H9 (cell line): ENCODE measurements at regions not wholly inside any gene's neighbourhood (a gene's known extent, or its start where the extent isn't known, plus 50 kb on each side); places are given as distances from the start of the nearest gene placed in this dataset.

Experiments used
- DNase-seq: peaks from one replicate; pipeline ENCODE4 v3.0.0-alpha.2; 2017
- H2AFZ ChIP-seq: one replicate; pipeline ENCODE4 v1.6.1; 2013; ENCODE audit warnings: mild to moderate bottlenecking, low read length, control low read depth, moderate library complexity
- H2AK5ac ChIP-seq: 2 replicates; pipeline ENCODE4 v1.6.1; 2013; ENCODE audit warnings: low read length, control low read depth, mixed read lengths; ENCODE audit not compliant: insufficient read length
- H2BK120ac ChIP-seq: one replicate; pipeline ENCODE4 v1.6.1; 2013; ENCODE audit warnings: low read depth, mild to moderate bottlenecking, low read length, control low read depth, inconsistent platforms; ENCODE audit not compliant: poor library complexity, severe bottlenecking
- H2BK12ac ChIP-seq: 2 replicates; pipeline ENCODE4 v1.6.1; 2013; ENCODE audit warnings: low read length, control low read depth, mixed read lengths, low read depth; ENCODE audit not compliant: insufficient read length
- H2BK15ac ChIP-seq: 2 replicates; pipeline ENCODE4 v1.6.1; 2013; ENCODE audit warnings: low read depth, low read length, control low read depth
- H2BK20ac ChIP-seq: one replicate; pipeline ENCODE4 v1.6.1; 2013; ENCODE audit warnings: low read depth, mild to moderate bottlenecking, low read length, control low read depth, inconsistent platforms; ENCODE audit not compliant: poor library complexity, severe bottlenecking
- H2BK5ac ChIP-seq: 2 replicates; pipeline ENCODE4 v1.6.1; 2013; ENCODE audit warnings: low read length, control low read depth, mixed read lengths; ENCODE audit not compliant: insufficient read length
- H3K14ac ChIP-seq: 2 replicates; pipeline ENCODE4 v1.6.1; 2013; ENCODE audit warnings: low read length, control low read depth; ENCODE audit not compliant: insufficient read depth
- H3K18ac ChIP-seq: 2 replicates; pipeline ENCODE4 v1.6.1; 2013; ENCODE audit warnings: low read depth, mild to moderate bottlenecking, mixed read lengths, low read length, control low read depth; ENCODE audit not compliant: insufficient read length
- H3K23ac ChIP-seq: 2 replicates; pipeline ENCODE4 v1.6.1; 2013; ENCODE audit warnings: low read length, control low read depth, mixed read lengths, low read depth; ENCODE audit not compliant: insufficient read length
- H3K23me2 ChIP-seq: 2 replicates; pipeline ENCODE4 v1.6.1; 2013; ENCODE audit warnings: low read depth, mild to moderate bottlenecking, mixed read lengths, low read length, control low read depth; ENCODE audit not compliant: insufficient read length, poor library complexity, severe bottlenecking
- H3K27ac ChIP-seq: 2 replicates; pipeline ENCODE4 v1.5.1; 2013; ENCODE audit warnings: low read length, control low read depth, mixed read lengths, low read depth; ENCODE audit not compliant: insufficient read length
- H3K27me3 ChIP-seq: 2 replicates; pipeline ENCODE4 v1.6.1; 2013; ENCODE audit warnings: low read length, control low read depth, inconsistent platforms; ENCODE audit not compliant: insufficient read depth
- H3K4ac ChIP-seq: 2 replicates; pipeline ENCODE4 v1.6.1; 2013; ENCODE audit warnings: low read depth, mild to moderate bottlenecking, control low read depth, inconsistent platforms, low read length, moderate library complexity
- H3K4me1 ChIP-seq: 2 replicates; pipeline ENCODE4 v1.6.1; 2013; ENCODE audit warnings: low read length, control low read depth, inconsistent platforms; ENCODE audit not compliant: insufficient read depth
- H3K4me2 ChIP-seq: 2 replicates; pipeline ENCODE4 v1.6.1; 2013; ENCODE audit warnings: low read length, control low read depth, mixed read lengths; ENCODE audit not compliant: insufficient read length, insufficient read depth
- H3K56ac ChIP-seq: 2 replicates; pipeline ENCODE4 v1.6.1; 2013; ENCODE audit warnings: low read depth, mild to moderate bottlenecking, mixed read lengths, low read length, control low read depth; ENCODE audit not compliant: insufficient read length
- H3K79me1 ChIP-seq: 2 replicates; pipeline ENCODE4 v1.6.1; 2013; ENCODE audit warnings: low read depth, mild to moderate bottlenecking, moderate library complexity, low read length, control low read depth, inconsistent platforms; ENCODE audit not compliant: insufficient read depth, poor library complexity, severe bottlenecking
- H3K79me2 ChIP-seq: 2 replicates; pipeline ENCODE4 v1.6.1; 2013; ENCODE audit warnings: low read length, control low read depth, inconsistent platforms; ENCODE audit not compliant: insufficient read depth
- H3K9ac ChIP-seq: 2 replicates; pipeline ENCODE4 v1.6.1; 2013; ENCODE audit warnings: low read length, control low read depth, mixed read lengths; ENCODE audit not compliant: insufficient read length; ENCODE audit errors: extremely low read depth
- H3K9me3 ChIP-seq: one replicate; pipeline ENCODE4 v1.6.1; 2013; ENCODE audit warnings: low read depth, low read length, inconsistent platforms; ENCODE audit not compliant: control insufficient read depth
- H3T11ph ChIP-seq: one replicate; pipeline ENCODE4 v1.6.1; 2013; ENCODE audit warnings: mild to moderate bottlenecking, low read length, control low read depth, inconsistent platforms
- H4K20me1 ChIP-seq: one replicate; pipeline ENCODE4 v1.6.1; 2013; ENCODE audit not compliant: control insufficient read depth, insufficient read length, insufficient read depth
- H4K5ac ChIP-seq: 2 replicates; pipeline ENCODE4 v1.6.1; 2013; ENCODE audit warnings: low read depth, mild to moderate bottlenecking, mixed read lengths, low read length, control low read depth; ENCODE audit not compliant: insufficient read length
- H4K8ac ChIP-seq: replicated peaks from 2 replicates; pipeline ENCODE4 v1.6.1; 2013; ENCODE audit warnings: low read length, control low read depth, mixed read lengths, low read depth; ENCODE audit not compliant: insufficient read length
- H4K91ac ChIP-seq: 2 replicates; pipeline ENCODE4 v1.6.1; 2013; ENCODE audit warnings: low read depth, mild to moderate bottlenecking, moderate library complexity, mixed read lengths, low read length, control low read depth; ENCODE audit not compliant: insufficient read length
- H3K27ac Mint-ChIP-seq, 3 experiments: 2 replicates in 2 of 3; 3 replicates in 1 of 3; pipeline ENCODE4 v1.8.0; 2020 to 2021; ENCODE audit warnings: mixed read lengths in 3 of 3, mild to moderate bottlenecking in 1 of 3, moderate library complexity in 1 of 3
- H3K27me3 Mint-ChIP-seq: 2 replicates; pipeline ENCODE4 v1.8.0; 2021; ENCODE audit warnings: low read depth, mild to moderate bottlenecking, moderate library complexity, mixed read lengths
- H3K36me3 Mint-ChIP-seq, 3 experiments: 2 replicates in 2 of 3; 3 replicates in 1 of 3; pipeline ENCODE4 v1.8.0; 2020 to 2021; ENCODE audit warnings: low read depth in 3 of 3, mixed read lengths in 3 of 3; ENCODE audit not compliant: insufficient read depth in 1 of 3
- H3K4me1 Mint-ChIP-seq, 2 experiments: 2 replicates each; pipeline ENCODE4 v1.8.0; 2020; ENCODE audit warnings: mixed read lengths in 2 of 2
- H3K4me3 Mint-ChIP-seq, 2 experiments: 2 replicates in 1 of 2; 3 replicates in 1 of 2; pipeline ENCODE4 v1.8.0; 2020 to 2021; ENCODE audit warnings: mild to moderate bottlenecking in 2 of 2, mixed read lengths in 2 of 2, moderate library complexity in 1 of 2
- H3K9me3 Mint-ChIP-seq, 2 experiments: 2 replicates in 1 of 2; 3 replicates in 1 of 2; pipeline ENCODE4 v1.8.0; 2020; ENCODE audit warnings: mild to moderate bottlenecking in 2 of 2, mixed read lengths in 2 of 2, moderate library complexity in 1 of 2
- CTCF ChIP-seq: fragments of 200-600 bp; sonication (generic); conservative IDR thresholded peaks from 3 replicates; pipeline ENCODE4 v1.8.0; 2021; ENCODE audit warnings: antibody characterized with exemption, mild to moderate bottlenecking
- WGBS: extraction: QIAGEN DNeasy Blood & Tissue Kit; methylation state at CpG from one replicate; pipeline ENCODE4 v1.1.7; 2013; ENCODE audit warnings: missing lambda C conversion rate, low lambda C conversion rate, mixed read lengths; ENCODE audit not compliant: insufficient read length; ENCODE audit errors: extremely low coverage; 5-methylcytosine and 5-hydroxymethylcytosine counted together

DNA sequence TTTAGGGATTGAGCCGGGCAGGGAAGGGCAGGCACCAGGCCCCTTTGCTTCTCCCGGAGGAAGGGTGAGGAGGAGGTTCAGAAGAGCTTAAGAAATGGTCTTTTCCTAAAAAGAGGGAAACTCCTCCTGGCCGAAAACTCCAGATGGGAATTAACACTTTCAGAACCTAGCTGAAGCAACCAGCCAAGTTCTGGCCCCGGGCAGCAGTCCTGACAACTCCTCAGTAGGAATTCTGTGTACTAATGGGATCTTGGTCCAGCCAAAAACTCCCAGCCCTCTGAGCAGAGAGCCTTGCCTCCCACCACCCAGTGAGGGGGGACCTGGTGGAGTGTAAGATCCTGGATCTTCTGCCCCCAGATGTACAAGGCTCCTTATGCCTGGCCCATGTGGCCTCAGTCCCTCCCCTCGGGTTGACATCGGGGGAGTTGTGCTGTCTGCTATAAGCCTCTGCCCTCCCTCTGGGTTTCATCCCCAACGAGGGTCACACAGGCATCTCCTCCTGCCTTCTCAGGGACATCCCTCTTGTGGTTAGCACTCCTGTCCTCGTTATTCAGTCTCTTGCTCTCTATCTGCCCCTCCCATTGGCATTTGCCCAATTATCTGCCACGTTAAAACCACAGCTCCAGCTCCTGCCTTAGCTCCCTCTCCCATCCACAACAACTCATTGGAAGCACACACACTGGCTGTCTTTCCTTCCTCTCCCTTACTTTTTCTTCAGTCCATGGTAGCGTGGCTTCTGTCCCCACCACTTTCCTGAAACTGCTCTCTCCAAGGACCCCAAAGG is 184.6 kb downstream of the CYP26B1 start:
- Histone ChIP-seq H3K27ac (no peak overlapping the region), H2BK120ac (no peak overlapping the region), H3K9me3 (peaks cover 9% of the 10 kb centered on the region), H3K56ac (no peak overlapping the region), H2AFZ (no peak overlapping the region), H3K14ac (no peak overlapping the region), H4K8ac (no peak overlapping the region), H3K79me2 (no peaks in the 10 kb centered on the region), H2BK20ac (no peak overlapping the region), H3K9ac (no peak overlapping the region), H3K18ac (no peak overlapping the region), H3K4me2 (no peak overlapping the region), H4K20me1 (no peaks in the 10 kb centered on the region), H3K23me2 (no peaks in the 10 kb centered on the region), H3T11ph (no peak overlapping the region), H2BK12ac (no peak overlapping the region), H3K4ac (no peak overlapping the region), H3K23ac (peak overlapping the region; percentile 56), H4K5ac (no peak overlapping the region), H2BK15ac (no peak overlapping the region), H2AK5ac (no peak overlapping the region), H2BK5ac (no peak overlapping the region), H3K79me1 (no peaks in the 10 kb centered on the region), H3K27me3 (no peaks in the 10 kb centered on the region), H3K4me1 (no peaks in the 10 kb centered on the region), H4K91ac (no peak overlapping the region)
- Mint-ChIP-seq H3K9me3 (peaks cover 10 to 16% of the 10 kb centered on the region in 2 experiments; a peak in 4 of 5 replicates), H3K27me3 (peaks cover 3% of the 10 kb centered on the region), H3K4me3 (no peak overlapping the region), H3K36me3 (peaks cover 0 to 9% (median 0%) of the 10 kb centered on the region in 3 experiments; a peak in 3 of 7 replicates), H3K4me1 (peaks cover 0 to 3% of the 10 kb centered on the region in 2 experiments; a peak in 2 of 4 replicates), H3K27ac (no peak overlapping the region)
- WGBS: no CpG with 5 or more reads among the region's 10 CpGs
- TF ChIP-seq CTCF: no peak
- DNase-seq: no peak
